GM12892 (cell line): ENCODE measurements at regions not wholly inside any gene's neighbourhood (a gene's known extent, or its start where the extent isn't known, plus 50 kb on each side); places are given as distances from the start of the nearest gene placed in this dataset.

ENCODE experiments used
- POLR2A ChIP-seq: IDR thresholded peaks from 2 replicates; pipeline ENCODE4 v1.6.1; 2011; ENCODE audit warnings: low read depth, low read length, control low read depth
- POLR2AphosphoS5 ChIP-seq: IDR thresholded peaks from 2 replicates; pipeline ENCODE4 v1.6.1; 2011; ENCODE audit warnings: low read depth, low read length, control low read depth
- TAF1 ChIP-seq: IDR thresholded peaks from 2 replicates; pipeline ENCODE4 v1.6.1; 2011; ENCODE audit warnings: low read depth, mild to moderate bottlenecking, control low read depth, low read length, borderline replicate concordance

GRCh38 chr22:22404598-22405284 is 103.8 kb downstream of the ZNF280B start:
- TF ChIP-seq POLR2AphosphoS5 (no peak), TAF1 (no peak), POLR2A (no peak)
